ENCODE measurements at regions not wholly inside any gene's neighbourhood (a gene's known extent, or its start where the extent isn't known, plus 50 kb on each side); places are given as distances from the start of the nearest gene placed in this dataset.
"Not testable (repeated sequence)": the region's sequence is repeated elsewhere in the genome, so short reads cannot be mapped to it uniquely, and the experiment has no call there.

GRCh38 chr20:55322745-55323144 lies 682.6 kb downstream of the CBLN4 start:
- H3K27ac ChIP-seq (replicated peaks in 1 of 4) = no peak overlapping the region
- no peaks in the 10 kb centered on the region for H3K36me3 ChIP-seq
- H3K9me3 ChIP-seq = no peaks in the 10 kb centered on the region
- DNase-seq (ENCODE audit: extremely low spot score) = no peak
- intact Hi-C loops (cut with DNase I) = no loop called here
- H3K27me3 ChIP-seq = no peaks in the 10 kb centered on the region
- no peak overlapping the region for H3K4me3 ChIP-seq
- H3K4me1 ChIP-seq = no peaks in the 10 kb centered on the region
- TF ChIP-seq POLR2A (IDR thresholded peaks at IDR 0.05; ENCODE audit: low read depth) (no peak), POLR2AphosphoS5 (IDR thresholded peaks at IDR 0.05) (no peak), CTCF (IDR thresholded peaks at IDR 0.05) (no peak), EP300 (IDR thresholded peaks at IDR 0.05) (no peak)
- 67% methylated on average over 2 of the region's 2 CpGs for WGBS

- no peaks in the 10 kb centered on the region for H3K27me3 ChIP-seq
- intact Hi-C loops (cut with DNase I) = no loop called here
- 55% methylated on average over 1 of the region's 1 CpG for WGBS
- TF ChIP-seq POLR2AphosphoS5 (IDR thresholded peaks at IDR 0.05) (no peak), CTCF (IDR thresholded peaks at IDR 0.05) (no peak), EP300 (IDR thresholded peaks at IDR 0.05) (no peak), POLR2A (IDR thresholded peaks at IDR 0.05; ENCODE audit: low read depth) (no peak)
- H3K36me3 ChIP-seq = no peaks in the 10 kb centered on the region
- H3K4me3 ChIP-seq = no peak overlapping the region
- no peak overlapping the region for H3K27ac ChIP-seq (replicated peaks in 1 of 4)
- H3K4me1 ChIP-seq = no peaks in the 10 kb centered on the region
- peaks cover 0 to 3% (median 0%) of the 10 kb centered on the region in 4 donors for H3K9me3 ChIP-seq
- no peak for DNase-seq (ENCODE audit: extremely low spot score)
These were observed 688.6 kb downstream of the CBLN4 start for GRCh38 chr20:55316753-55317152.

- intact Hi-C loops (cut with DNase I); H3K4me3 ChIP-seq; DNase-seq (ENCODE audit: extremely low spot score); H3K9me3 ChIP-seq; H3K4me1 ChIP-seq; H3K36me3 ChIP-seq; H3K27ac ChIP-seq (replicated peaks in 1 of 4); H3K27me3 ChIP-seq: not testable (repeated sequence)
These were observed 694.5 kb downstream of the CBLN4 start for GRCh38 chr20:55310844-55311243.

- H3K9me3 ChIP-seq = no peaks in the 10 kb centered on the region
- H3K27ac ChIP-seq (replicated peaks in 1 of 4) = no peak overlapping the region
- no peak overlapping the region for H3K4me3 ChIP-seq
- no peak for TF ChIP-seq POLR2AphosphoS5 (IDR thresholded peaks at IDR 0.05)
- TF ChIP-seq EP300 (IDR thresholded peaks at IDR 0.05) = no peak
- no peak for TF ChIP-seq POLR2A (IDR thresholded peaks at IDR 0.05; ENCODE audit: low read depth)
- TF ChIP-seq CTCF (IDR thresholded peaks at IDR 0.05) = no peak
- intact Hi-C loops (cut with DNase I) = no loop called here
- no peaks in the 10 kb centered on the region for H3K27me3 ChIP-seq
- H3K36me3 ChIP-seq = no peaks in the 10 kb centered on the region
- WGBS = 89% methylated on average over 1 of the region's 1 CpG
- DNase-seq (ENCODE audit: extremely low spot score) = no peak
- no peaks in the 10 kb centered on the region for H3K4me1 ChIP-seq
These were observed 714.1 kb downstream of the CBLN4 start for GRCh38 chr20:55291261-55291660.

GRCh38 chr20:55283889-55284288 lies 721.4 kb downstream of the CBLN4 start:
- 28% methylated on average over 2 of the region's 2 CpGs for WGBS
- Histone ChIP-seq H3K27me3 (no peaks in the 10 kb centered on the region), H3K4me1 (peaks cover 0 to 5% (median 0%) of the 10 kb centered on the region in 4 donors), H3K36me3 (no peaks in the 10 kb centered on the region), H3K27ac (replicated peaks in 1 of 4) (no peak overlapping the region), H3K4me3 (no peak overlapping the region), H3K9me3 (no peaks in the 10 kb centered on the region)
- no peak for TF ChIP-seq CTCF (IDR thresholded peaks at IDR 0.05)
- TF ChIP-seq POLR2AphosphoS5 (IDR thresholded peaks at IDR 0.05) = no peak
- TF ChIP-seq POLR2A (IDR thresholded peaks at IDR 0.05; ENCODE audit: low read depth) = no peak
- no peak for TF ChIP-seq EP300 (IDR thresholded peaks at IDR 0.05)
- intact Hi-C loops (cut with DNase I) = no loop called here
- DNase-seq (ENCODE audit: extremely low spot score) = no peak

Data from esophagus muscularis mucosa (tissue), 4 donors.